ENCODE measurements at regions not wholly inside any gene's neighbourhood (a gene's known extent, or its start where the extent isn't known, plus 50 kb on each side); places are given as distances from the start of the nearest gene placed in this dataset.

DNA sequence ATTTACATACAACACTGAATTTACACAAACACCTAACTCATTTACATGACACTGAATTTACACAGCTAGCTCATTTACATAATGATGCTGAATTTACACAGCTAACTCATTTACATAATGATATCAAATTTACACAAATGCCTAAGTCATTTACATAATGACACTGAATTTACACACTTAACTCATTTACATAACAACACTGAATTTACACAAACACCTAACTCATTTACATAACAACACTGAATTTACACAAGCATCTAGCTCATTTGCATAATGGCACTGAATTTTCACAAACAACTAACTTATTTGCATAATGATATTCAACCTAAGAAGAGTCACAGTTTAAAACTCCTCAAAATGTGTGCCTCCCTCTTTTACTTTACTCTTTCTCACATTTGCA is 511.7 kb downstream of the GALR1 start:
- TF ChIP-seq, protein P1, sequence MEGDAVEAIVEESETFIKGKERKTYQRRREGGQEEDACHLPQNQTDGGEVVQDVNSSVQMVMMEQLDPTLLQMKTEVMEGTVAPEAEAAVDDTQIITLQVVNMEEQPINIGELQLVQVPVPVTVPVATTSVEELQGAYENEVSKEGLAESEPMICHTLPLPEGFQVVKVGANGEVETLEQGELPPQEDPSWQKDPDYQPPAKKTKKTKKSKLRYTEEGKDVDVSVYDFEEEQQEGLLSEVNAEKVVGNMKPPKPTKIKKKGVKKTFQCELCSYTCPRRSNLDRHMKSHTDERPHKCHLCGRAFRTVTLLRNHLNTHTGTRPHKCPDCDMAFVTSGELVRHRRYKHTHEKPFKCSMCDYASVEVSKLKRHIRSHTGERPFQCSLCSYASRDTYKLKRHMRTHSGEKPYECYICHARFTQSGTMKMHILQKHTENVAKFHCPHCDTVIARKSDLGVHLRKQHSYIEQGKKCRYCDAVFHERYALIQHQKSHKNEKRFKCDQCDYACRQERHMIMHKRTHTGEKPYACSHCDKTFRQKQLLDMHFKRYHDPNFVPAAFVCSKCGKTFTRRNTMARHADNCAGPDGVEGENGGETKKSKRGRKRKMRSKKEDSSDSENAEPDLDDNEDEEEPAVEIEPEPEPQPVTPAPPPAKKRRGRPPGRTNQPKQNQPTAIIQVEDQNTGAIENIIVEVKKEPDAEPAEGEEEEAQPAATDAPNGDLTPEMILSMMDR (IDR thresholded peaks at IDR 0.05; ENCODE audit: low read depth, low read length), result no peak
- TF ChIP-seq EZH2phosphoT487 (IDR thresholded peaks at IDR 0.05; ENCODE audit: low read depth), result no peak
